ENCODE measurements at regions not wholly inside any gene's neighbourhood (a gene's known extent, or its start where the extent isn't known, plus 50 kb on each side); places are given as distances from the start of the nearest gene placed in this dataset.
A peak's percentile ranks its signal among the peaks of the same experiment; 100 is the strongest.

DNA sequence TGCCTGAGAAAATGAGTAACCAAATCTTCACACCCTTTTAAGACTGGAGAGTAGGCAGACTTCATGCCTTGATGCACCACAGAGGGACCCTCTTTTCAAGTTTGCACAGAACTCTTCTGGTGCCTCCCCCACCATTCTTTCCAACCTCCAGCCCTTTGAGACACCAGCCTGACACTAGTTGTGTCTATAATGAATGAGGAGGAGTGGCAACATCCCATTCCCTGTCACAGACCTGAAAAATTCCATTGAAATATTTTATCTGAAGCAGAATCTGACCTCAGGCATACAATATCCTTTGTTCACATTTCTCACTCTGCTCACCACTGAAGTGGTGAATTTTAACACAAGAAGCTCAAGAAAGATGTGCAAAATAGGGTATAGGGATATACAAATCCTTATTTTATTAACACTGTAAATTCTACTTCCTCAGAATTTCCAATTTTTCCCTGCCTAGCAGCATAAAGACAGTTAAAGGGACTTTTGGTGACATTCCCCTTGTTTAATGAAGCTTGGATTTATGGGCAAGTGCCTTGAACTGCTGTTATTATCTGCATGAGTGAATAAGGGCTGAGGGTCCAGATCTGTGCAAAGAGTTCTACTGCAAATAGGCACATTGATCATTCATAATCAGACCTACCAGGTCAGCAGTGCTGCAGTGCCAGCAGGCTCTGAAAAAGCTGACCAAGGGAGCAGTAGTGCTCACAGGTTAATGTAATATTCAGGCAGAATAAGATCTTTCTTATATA lies 149.9 kb upstream of the PAQR3 start:
- intact Hi-C loops (cut with DNase I; ENCODE audit: low total_unique reads) = no loop called here
- TF ChIP-seq, protein P1, sequence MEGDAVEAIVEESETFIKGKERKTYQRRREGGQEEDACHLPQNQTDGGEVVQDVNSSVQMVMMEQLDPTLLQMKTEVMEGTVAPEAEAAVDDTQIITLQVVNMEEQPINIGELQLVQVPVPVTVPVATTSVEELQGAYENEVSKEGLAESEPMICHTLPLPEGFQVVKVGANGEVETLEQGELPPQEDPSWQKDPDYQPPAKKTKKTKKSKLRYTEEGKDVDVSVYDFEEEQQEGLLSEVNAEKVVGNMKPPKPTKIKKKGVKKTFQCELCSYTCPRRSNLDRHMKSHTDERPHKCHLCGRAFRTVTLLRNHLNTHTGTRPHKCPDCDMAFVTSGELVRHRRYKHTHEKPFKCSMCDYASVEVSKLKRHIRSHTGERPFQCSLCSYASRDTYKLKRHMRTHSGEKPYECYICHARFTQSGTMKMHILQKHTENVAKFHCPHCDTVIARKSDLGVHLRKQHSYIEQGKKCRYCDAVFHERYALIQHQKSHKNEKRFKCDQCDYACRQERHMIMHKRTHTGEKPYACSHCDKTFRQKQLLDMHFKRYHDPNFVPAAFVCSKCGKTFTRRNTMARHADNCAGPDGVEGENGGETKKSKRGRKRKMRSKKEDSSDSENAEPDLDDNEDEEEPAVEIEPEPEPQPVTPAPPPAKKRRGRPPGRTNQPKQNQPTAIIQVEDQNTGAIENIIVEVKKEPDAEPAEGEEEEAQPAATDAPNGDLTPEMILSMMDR (IDR thresholded peaks at IDR 0.05) = no peak
- no peaks in the 10 kb centered on the region for H3K27me3 ChIP-seq
- peaks cover 0 to 30% (median 26%) of the 10 kb centered on the region in 3 donors for H3K36me3 ChIP-seq
- no peaks in the 10 kb centered on the region for H3K9me3 ChIP-seq
- no peak overlapping the region for H3K27ac ChIP-seq
- no peaks in the 10 kb centered on the region for H3K4me1 ChIP-seq
- no peak overlapping the region for H3K4me3 ChIP-seq
- DNase-seq = no peak

DNA sequence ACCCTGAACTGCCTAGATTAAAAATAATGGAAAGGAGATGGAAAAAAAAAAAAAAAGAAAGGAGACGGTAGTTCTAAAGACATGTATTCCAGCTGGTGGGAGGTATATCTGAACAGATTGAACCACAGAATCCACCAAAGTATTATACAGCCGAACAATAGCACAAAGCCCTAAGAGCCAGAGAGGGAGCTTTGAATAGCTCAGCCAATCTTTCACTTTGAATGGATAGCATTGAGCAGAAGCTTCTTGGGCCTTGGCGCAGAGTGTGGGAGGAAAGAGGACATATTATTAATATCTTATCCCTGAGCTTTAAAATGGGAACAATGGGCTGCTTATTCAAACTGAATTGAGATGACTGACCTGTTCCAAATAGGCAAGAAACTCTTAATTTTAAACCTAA lies 147.8 kb upstream of the PAQR3 start:
- TF ChIP-seq, protein P1 (IDR thresholded peaks at IDR 0.05) = no peak
- intact Hi-C loops (cut with DNase I; ENCODE audit: low total_unique reads) = no loop called here
- Histone ChIP-seq H3K36me3 (peaks cover 0 to 35% (median 26%) of the 10 kb centered on the region in 3 donors), H3K4me3 (no peak overlapping the region), H3K4me1 (peaks cover 0 to 9% (median 0%) of the 10 kb centered on the region in 4 donors), H3K27me3 (no peaks in the 10 kb centered on the region), H3K27ac (no peak overlapping the region), H3K9me3 (peaks cover 0 to 6% (median 4%) of the 10 kb centered on the region in 3 donors)
- DNase-seq = no peak

DNA sequence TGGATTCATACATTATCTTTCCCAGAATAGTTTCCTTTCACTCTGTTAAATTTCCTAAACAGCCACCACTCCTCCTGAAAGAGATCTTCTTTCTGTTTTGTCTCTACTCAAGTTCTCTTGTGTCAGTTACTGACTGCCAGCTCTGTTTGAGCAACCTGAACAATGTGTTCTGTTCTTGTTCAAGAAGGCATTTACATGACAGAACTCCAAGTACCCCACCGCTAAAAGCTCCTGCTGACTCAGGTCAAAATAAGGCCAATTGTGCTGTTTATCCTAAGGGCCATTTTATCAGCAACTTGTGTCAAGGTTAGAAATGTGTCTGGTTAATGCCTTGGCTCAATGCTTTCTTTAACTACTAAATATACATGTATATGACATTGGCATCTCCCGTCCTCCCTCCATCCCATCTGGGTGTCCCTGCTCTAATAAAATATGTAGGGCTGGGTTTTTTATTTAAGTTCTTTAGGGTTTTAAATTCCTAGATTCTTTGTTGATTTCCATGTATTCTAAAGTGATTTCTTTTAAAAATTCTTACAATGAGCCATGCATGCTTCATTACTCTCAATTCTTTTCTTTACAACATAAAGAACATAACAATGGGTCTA lies 144.3 kb upstream of the PAQR3 start:
- no peak overlapping the region for H3K27ac ChIP-seq
- peaks cover 0 to 10% (median 9%) of the 10 kb centered on the region in 3 donors for H3K9me3 ChIP-seq
- intact Hi-C loops (cut with DNase I; ENCODE audit: low total_unique reads) = no loop called here
- H3K36me3 ChIP-seq = peaks cover 0 to 37% (median 16%) of the 10 kb centered on the region in 3 donors
- no peaks in the 10 kb centered on the region for H3K27me3 ChIP-seq
- peak in 1 of 2 donors; percentile 27 for DNase-seq
- H3K4me3 ChIP-seq = no peak overlapping the region
- H3K4me1 ChIP-seq = peaks cover 0 to 9% (median 0%) of the 10 kb centered on the region in 4 donors
- TF ChIP-seq, protein P1 (IDR thresholded peaks at IDR 0.05) = no peak

DNA sequence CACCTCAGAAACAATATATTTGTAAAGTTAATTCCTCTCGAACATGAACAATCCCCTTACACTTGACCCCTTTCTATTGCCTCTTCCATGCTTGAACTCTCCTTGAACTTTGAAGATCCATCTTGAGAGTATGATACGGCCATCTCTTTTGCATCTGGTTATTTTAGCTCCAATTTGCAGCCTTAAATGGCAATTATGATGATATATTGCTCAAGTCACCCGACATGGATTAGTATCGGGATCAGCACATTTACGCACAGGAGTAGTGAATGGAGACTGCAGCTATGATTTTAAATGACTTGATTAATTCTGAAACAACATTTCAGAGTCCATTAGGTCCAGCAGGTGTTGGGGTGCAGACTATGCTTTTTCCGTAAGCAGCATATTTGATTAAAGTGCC lies 143.8 kb upstream of the PAQR3 start:
- Histone ChIP-seq H3K4me3 (no peak overlapping the region), H3K27ac (no peak overlapping the region)
- intact Hi-C loops (cut with DNase I; ENCODE audit: low total_unique reads) = no loop called here

DNA sequence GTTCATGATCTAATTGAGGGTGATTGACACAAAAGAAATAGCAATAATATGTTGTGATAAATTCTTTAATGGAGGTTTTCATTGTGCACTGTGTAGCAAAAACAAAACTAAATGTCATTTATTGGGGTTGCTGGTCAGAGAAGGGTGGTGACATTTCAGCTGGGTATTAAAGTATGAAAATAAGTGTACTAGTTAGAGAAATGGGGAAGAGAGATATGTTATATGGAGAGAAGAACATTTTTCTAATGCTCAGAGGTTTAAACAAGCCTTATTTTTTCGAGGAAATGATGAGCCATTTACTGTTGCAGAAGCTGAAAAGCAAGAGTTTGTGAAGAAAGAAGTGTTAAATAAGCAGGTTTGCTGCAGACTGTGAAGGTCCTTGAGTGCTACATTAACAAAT lies 142.7 kb upstream of the PAQR3 start:
- H3K4me3 ChIP-seq = no peak overlapping the region
- H3K27ac ChIP-seq = no peak overlapping the region
- peaks cover 3 to 10% (median 9%) of the 10 kb centered on the region in 3 donors for H3K9me3 ChIP-seq
- intact Hi-C loops (cut with DNase I; ENCODE audit: low total_unique reads) = no loop called here
- peaks cover 0 to 9% (median 0%) of the 10 kb centered on the region in 4 donors for H3K4me1 ChIP-seq
- TF ChIP-seq, protein P1 (IDR thresholded peaks at IDR 0.05) = no peak
- DNase-seq = no peak
- H3K27me3 ChIP-seq = no peaks in the 10 kb centered on the region
- peaks cover 0 to 22% (median 10%) of the 10 kb centered on the region in 3 donors for H3K36me3 ChIP-seq

More for the DNA sequence above, 143.8 kb upstream of the PAQR3 start:
- DNase-seq = no peak
- Histone ChIP-seq H3K27me3 (no peaks in the 10 kb centered on the region), H3K36me3 (peaks cover 0 to 33% (median 15%) of the 10 kb centered on the region in 3 donors), H3K9me3 (peaks cover 0 to 10% (median 9%) of the 10 kb centered on the region in 3 donors), H3K4me1 (peaks cover 0 to 9% (median 0%) of the 10 kb centered on the region in 4 donors)
- TF ChIP-seq, protein P1 (IDR thresholded peaks at IDR 0.05) = no peak
